CD4-positive, alpha-beta T cell treated with Interleukin-15 for 1 hour (primary cell): ENCODE measurements at regions not wholly inside any gene's neighbourhood (a gene's known extent, or its start where the extent isn't known, plus 50 kb on each side); places are given as distances from the start of the nearest gene placed in this dataset.

ENCODE experiments used
- DNase-seq: peaks from one replicate; pipeline ENCODE4 v3.0.0-alpha.2; 2020

- DNase-seq, result no peak
Observed at GRCh38 chr3:194738254-194739093, 52.8 kb downstream of the FAM43A start.

GRCh38 chr3:194739498-194740284 is 54.0 kb downstream of the FAM43A start:
- no peak for DNase-seq

- no peak for DNase-seq
Observed at GRCh38 chr3:194740859-194741491, 55.3 kb downstream of the FAM43A start.

- DNase-seq, result no peak
Observed at GRCh38 chr3:194741916-194742315, 56.2 kb downstream of the FAM43A start.

GRCh38 chr3:194744826-194745225 is 59.1 kb downstream of the FAM43A start:
- no peak for DNase-seq

GRCh38 chr3:194745422-194746184 is 59.9 kb downstream of the FAM43A start:
- no peak for DNase-seq

GRCh38 chr3:194748225-194748624 is 62.5 kb downstream of the FAM43A start:
- no peak for DNase-seq

- DNase-seq, result no peak
Observed at GRCh38 chr3:194749631-194750490, 64.2 kb downstream of the FAM43A start.

- DNase-seq, result no peak
Observed at GRCh38 chr3:194750491-194750828, 64.8 kb downstream of the FAM43A start.

- no peak for DNase-seq
Observed at GRCh38 chr3:194755671-194756459, 70.2 kb downstream of the FAM43A start.

- no peak for DNase-seq
Observed at GRCh38 chr3:194756460-194756779, 70.7 kb downstream of the FAM43A start.

- no peak for DNase-seq
Observed at GRCh38 chr3:194756791-194757325, 71.2 kb downstream of the FAM43A start.

GRCh38 chr3:194757647-194758061 is 72.0 kb downstream of the FAM43A start:
- no peak for DNase-seq

GRCh38 chr3:194758716-194759115 is 73.0 kb downstream of the FAM43A start:
- DNase-seq, result no peak

- no peak for DNase-seq
Observed at GRCh38 chr3:194760494-194761137, 74.9 kb downstream of the FAM43A start.

- no peak for DNase-seq
Observed at GRCh38 chr3:194761384-194761783, 75.7 kb downstream of the FAM43A start.

GRCh38 chr3:194766845-194767244 is 81.2 kb downstream of the FAM43A start:
- DNase-seq, result no peak

GRCh38 chr3:194767446-194768207 is 81.9 kb downstream of the FAM43A start:
- DNase-seq, result no peak

- no peak for DNase-seq
Observed at GRCh38 chr3:194768586-194768985, 82.9 kb downstream of the FAM43A start.
